NT2/D1 (cell line): ENCODE measurements at regions not wholly inside any gene's neighbourhood (a gene's known extent, or its start where the extent isn't known, plus 50 kb on each side); places are given as distances from the start of the nearest gene placed in this dataset.

Source experiments
- YY1 ChIP-seq: IDR thresholded peaks from 2 replicates; pipeline ENCODE4 v1.6.1; 2011; ENCODE audit not compliant: insufficient read length, insufficient read depth
- ZNF274 ChIP-seq: IDR thresholded peaks from 2 replicates; pipeline ENCODE4 v1.6.1; 2011; ENCODE audit warnings: mild to moderate bottlenecking, low read depth, low read length

GRCh38 chr22:27105142-27106025 is 448.0 kb downstream of the MIAT start:
- no peak for TF ChIP-seq YY1
- no peak for TF ChIP-seq ZNF274
